H54 (cell line): ENCODE measurements at regions not wholly inside any gene's neighbourhood (a gene's known extent, or its start where the extent isn't known, plus 50 kb on each side); places are given as distances from the start of the nearest gene placed in this dataset.

ENCODE experiments used
- DNase-seq: peaks from one replicate; pipeline ENCODE4 v3.0.0; 2011; ENCODE audit warnings: low spot score, mixed read lengths; ENCODE audit not compliant: insufficient read length
- FAIRE-seq: peaks from 3 replicates; lab custom pipeline; 2011; peaks lifted over from hg19 to GRCh38; lab: Jason Lieb, UNC
- POLR2A ChIP-seq: IDR thresholded peaks from 2 replicates; pipeline ENCODE4 v1.6.1; 2011; ENCODE audit warnings: low read depth, mild to moderate bottlenecking, low read length

DNA sequence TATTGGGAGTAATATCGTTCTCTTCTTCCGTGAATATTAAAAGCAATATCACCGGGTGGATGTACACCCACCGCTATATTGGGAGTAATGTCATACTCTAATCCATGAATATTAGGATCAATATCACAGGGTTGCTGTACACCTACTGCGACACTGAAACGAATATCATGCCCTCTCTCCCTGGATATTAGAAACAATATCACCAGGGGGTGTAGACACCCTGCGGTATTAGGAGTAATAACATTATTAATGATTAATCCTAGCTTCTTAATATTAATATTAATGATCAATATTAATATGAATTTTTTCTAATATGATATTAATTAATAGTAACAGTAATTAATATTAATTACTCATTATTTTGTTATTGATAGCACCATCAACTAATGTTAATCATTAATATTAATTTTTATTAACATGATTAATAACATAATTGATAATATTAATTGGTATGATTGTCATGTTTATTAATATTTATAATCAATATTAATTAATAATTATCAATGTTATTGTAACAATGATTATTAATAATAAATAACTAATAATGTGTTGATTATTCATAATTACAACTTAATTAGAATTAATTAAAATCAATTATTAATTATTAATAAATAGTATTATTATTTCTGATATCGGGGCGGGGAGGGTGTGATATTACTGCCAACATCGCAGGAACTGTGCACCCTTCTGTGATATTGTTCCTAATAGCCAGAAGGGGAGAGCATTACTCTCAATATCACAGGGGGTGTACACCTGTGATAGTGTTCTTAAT lies 121.3 kb upstream of the C1GALT1 start:
- DNase-seq, result no peak
- no peak for TF ChIP-seq POLR2A
- FAIRE-seq, result no peak

DNA sequence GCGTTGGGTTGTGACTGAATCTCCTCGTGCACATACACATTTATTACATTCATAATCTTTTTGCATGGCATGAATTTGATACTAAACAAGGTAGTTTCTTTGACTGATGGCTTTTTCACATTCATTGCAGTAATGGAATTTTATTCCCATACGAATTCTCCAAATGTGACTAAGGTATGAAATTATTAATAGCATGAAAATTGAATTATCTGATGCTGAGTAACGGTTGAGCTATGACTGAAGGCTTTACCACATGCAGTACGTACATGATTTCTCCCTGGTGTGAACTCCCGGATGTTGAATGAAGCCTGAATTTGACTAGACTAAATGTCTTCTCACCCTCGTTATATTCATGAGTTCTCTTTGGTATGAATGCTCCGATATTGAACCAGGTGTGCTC lies 104.4 kb upstream of the C1GALT1 start:
- no peak for TF ChIP-seq POLR2A
- DNase-seq, result no peak
- no peak for FAIRE-seq

DNA sequence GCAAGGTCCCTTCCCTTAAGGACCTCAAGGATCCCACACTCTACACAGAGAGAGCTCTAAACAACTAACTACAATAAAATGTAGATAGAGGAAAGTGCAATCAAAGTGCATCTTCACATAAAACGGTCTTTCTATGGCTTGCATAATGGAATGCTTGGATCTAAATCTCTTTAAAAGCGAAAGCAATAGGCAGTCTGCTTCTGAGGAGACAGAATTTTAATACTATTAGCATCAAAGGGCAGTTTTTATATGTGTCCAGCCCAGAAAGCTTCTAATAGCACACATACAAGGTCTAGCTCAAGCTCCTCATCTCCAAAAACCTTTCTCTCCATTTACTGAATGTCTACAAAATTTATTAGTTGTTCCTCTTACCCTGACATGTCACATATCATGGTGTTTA lies 101.5 kb upstream of the C1GALT1 start:
- TF ChIP-seq POLR2A, result no peak
- DNase-seq (no peak), FAIRE-seq (no peak)

DNA sequence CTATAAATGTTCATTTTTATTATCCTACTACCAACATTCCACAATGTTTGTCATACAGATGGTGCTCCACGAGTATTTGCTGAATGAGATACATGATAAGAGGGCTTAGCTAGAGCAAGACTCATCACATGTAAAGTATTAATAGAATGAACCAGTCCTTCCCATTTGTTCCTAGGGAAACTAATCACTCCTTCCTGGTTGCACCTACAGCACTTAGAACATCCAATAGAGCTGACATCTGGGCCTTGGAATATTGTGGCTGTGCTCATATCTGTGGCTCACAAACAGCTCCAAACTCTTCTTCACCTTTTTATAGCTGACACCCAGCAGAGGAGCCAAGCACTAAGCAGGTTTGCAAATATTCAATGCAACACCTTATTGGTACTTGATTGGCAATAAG lies 91.9 kb upstream of the C1GALT1 start:
- no peak for TF ChIP-seq POLR2A
- no peak for FAIRE-seq
- no peak for DNase-seq

DNA sequence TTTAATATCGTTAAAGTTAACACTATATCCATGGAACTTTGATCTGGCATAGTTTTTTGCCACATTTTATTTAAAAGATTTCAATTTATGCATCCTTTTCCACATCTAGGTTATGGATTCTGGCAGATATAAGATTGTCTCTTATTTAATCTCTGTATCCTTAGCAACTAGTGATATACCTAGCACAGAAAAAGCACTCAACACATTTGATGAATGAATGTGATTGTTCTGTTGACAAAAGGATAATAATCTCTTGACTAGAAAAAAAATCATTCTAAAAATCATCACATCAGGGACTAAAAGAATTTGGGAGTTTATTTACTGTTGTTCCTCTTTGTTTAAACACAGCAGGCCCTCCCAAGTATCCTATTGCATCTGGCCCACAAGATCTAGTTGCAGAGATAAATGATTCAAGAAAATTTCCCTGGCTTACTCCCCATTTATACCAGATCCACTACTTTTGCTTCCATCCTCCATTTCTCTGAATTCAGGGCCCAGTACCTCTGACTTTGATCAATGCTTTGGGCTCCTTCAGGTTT lies 84.0 kb upstream of the C1GALT1 start:
- DNase-seq (no peak), FAIRE-seq (no peak)
- TF ChIP-seq POLR2A, result no peak

DNA sequence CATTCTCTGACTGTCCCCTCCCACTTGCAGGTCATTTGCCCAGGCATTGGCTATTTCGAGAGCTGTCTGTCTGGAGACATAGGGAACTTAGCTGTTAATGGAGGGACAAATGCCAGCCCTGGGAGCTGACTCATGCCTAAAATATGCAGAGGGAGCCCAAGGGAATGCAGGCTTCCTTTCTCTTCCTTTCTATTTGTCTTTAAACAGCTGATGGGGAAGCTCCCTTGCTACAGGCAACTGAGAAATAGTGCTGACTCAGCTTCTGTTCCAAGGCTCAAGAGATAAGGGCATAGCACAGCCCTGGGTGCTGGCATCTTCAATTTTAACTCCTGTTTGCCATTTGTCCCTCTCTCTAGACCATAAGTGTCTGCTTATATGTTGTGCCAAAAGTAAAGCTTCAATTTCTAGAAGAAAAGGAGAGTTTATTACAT lies 82.7 kb upstream of the C1GALT1 start:
- DNase-seq (peak; percentile 80), FAIRE-seq (peak; percentile 96)
- no peak for TF ChIP-seq POLR2A

DNA sequence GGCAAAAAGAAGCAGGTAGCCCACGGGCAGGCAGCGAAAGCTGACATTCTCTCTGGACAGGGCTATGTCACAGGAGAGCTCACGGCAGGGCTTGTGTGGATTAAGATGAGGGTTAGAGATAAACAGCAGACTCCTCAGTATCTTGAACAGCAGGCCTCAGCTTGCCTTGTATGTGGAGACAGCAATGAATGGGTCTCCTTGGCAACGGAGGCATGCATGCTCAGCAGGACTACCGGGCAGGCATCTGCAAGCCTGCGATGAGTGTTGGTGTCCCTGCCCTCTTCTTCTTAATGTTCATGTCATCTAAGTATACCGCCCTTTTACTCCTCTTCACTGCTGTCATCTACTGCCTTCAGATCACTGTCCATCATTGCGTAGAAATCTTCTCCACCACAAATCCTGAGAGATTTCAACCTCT lies 81.9 kb upstream of the C1GALT1 start:
- FAIRE-seq (no peak), DNase-seq (no peak)
- TF ChIP-seq POLR2A, result no peak

DNA sequence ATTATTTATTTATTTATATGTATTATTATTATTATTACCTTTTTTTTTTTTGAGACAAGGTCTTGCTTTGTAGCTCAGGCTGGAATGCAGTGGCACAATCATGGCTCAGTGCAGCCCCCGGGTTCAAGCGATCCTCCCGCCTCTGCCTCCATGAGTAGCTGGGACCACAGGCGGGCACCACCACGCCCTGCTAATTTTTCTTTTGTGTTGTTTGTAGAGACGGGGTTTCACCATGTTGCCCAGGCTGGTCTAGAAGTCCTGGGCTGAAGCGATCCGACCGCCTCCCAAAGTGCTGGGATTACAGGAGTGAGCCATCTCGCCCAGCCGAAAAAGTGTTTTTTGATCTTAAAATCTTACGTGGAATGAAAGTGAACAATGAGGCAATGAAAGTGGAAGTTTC lies 79.4 kb upstream of the C1GALT1 start:
- DNase-seq, result no peak
- no peak for FAIRE-seq
- TF ChIP-seq POLR2A, result no peak

DNA sequence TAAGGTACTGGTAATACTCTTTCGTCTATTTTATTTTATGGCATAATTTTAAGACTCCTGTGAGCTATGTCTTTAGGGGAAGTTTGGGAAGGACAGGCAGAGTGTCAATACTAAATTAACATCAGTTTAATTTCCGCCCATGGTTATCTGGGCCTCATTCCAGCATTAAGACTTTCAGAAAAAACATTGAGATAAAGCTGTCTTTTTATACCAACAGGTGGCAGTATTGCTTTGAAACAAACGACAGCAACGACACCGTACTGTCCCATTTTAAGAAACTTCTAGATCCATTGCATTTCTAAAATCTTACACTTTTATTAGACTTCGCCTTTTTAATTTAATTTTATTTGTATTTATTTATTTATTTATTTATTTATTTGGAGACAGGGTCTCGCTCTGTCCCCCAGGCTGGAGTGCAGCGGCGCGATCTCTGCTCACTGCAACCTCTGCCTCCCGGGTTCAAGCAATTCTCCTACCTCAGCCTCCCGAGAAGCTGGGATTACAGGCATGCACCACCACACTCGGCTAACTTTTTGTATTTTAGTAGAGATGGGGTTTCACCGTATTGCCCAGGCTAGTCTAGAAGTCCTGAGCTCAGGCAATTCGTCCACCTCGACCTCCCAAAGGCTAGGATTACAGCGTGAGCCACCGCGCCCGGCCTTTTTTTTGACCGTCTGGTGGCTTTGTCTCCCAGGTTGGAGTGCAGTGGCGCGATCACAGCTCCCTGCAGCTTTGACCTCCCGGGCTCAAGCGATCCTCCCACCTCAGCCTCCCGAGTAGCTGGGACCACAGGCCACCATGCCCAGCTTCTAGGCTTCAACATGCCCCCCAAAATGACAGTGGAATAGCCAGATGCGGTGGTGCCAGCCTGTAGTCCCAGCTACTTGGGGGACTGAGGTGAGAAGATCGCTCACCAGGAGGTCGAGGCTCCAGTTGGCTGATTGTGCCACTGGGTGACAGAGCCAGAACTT lies 78.7 kb upstream of the C1GALT1 start:
- DNase-seq, result peak; percentile 58
- no peak for TF ChIP-seq POLR2A
- peak; percentile 80 for FAIRE-seq

DNA sequence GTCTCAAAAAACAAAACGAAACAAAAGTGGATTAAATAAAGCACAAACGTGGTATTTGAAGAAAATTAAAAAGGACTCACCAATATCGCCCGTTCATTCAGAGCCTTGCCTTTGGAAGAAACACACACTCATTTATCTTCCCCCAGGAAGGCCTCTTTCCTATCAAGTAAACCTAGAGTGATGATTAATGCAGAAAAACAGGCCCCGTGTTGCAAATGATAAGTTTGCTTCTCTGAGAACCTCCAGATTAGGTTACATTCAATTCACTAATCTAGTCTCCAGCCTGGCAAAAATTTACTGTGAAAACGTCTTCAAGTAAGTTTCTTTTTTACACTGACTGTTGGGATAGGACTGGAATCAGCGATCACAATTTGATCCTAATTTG lies 78.0 kb upstream of the C1GALT1 start:
- no peak for DNase-seq
- FAIRE-seq, result no peak
- no peak for TF ChIP-seq POLR2A

DNA sequence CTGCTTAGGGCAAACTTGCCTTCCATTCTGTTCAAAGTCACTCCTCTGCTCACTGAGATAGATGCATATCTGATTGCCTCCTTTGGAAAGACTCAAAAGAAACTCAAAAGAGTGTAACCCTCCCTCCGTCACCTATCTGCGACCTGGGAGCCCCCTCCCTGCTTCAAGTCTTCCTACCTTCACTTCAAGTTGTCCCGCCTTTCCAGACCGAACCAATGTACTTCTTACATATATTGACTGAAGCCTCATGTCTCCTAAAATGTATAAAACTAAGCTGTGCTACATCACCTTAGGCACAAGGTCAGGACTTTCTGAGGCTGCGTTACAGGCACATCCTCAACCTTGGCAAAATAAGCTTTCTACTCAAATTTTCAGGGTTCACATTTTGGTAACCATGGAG lies 77.4 kb upstream of the C1GALT1 start:
- no peak for DNase-seq
- TF ChIP-seq POLR2A, result no peak
- no peak for FAIRE-seq

DNA sequence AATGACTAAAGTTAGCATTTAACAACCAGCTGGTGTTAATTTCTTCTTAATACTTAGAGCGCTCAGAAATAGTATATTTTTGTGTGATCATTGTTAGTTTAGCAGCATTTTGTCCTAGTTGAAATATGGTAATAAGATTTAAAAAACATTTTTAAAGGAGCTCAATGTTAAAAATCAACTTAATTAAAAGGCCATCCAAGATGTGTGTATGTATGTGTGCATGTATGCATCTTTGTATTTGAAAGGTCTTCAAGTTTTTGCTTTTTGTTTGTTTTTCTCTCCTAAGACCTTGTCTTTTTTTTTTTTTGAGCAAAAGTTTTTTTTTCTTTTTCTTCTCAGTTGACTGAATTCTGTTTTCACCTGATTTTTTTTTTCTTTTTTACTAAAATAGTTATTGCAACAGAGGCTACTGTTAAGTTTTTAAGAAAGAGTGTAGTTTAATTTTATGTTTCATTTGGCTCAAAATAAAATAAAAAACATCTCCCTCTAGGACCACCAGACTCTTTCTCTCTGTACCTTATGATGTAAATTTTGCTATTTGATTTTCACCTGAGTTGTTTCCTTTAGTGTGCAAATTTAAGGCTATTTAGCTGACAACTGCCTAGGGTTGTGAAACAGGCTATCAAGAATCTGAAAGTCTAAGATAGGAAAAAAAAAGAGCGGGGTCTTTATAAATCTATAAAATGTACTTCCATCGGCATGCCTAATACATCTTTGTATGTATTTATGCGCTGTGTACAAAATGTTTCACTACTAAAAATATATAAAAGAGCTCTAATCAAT lies 76.4 kb upstream of the C1GALT1 start:
- no peak for FAIRE-seq
- TF ChIP-seq POLR2A, result no peak
- no peak for DNase-seq

DNA sequence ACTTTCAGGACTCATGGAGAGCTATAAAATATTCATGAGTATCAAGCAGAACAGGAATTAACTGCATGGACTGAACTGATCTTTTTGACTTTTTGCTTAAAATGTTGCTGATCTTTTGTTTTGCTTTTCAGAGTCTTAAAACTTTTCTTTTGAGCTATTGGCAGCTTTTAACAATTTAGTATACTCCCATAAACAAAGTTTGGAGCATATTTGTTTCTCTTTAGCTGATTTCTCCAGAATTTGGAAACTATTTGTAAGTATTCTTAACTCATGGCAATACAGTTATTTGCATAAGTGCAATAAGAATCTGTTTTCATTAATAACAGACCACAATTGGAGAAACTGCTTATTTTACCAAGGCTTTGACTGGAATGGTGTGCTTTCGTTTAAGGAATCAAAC lies 73.4 kb upstream of the C1GALT1 start:
- no peak for FAIRE-seq
- DNase-seq, result no peak
- TF ChIP-seq POLR2A, result no peak
